ENCODE measurements at regions not wholly inside any gene's neighbourhood (a gene's known extent, or its start where the extent isn't known, plus 50 kb on each side); places are given as distances from the start of the nearest gene placed in this dataset.
"Not testable (repeated sequence)": the region's sequence is repeated elsewhere in the genome, so short reads cannot be mapped to it uniquely, and the experiment has no call there.

GRCh38 chr1:214141486-214141885 is 139.5 kb upstream of the SMYD2 start (continued):
- TF ChIP-seq ZNF70 (CRISPR knock-in tag; IDR thresholded peaks at IDR 0.05) = no peak

GRCh38 chr1:214143006-214143992 is 137.7 kb upstream of the SMYD2 start:
- TF ChIP-seq TCF4 (CRISPR knock-in tag; IDR thresholded peaks at IDR 0.05; ENCODE audit: borderline replicate concordance) (peak; percentile 36; the same call in 1 of the 2 replicates), TSHZ2 (CRISPR knock-in tag; IDR thresholded peaks at IDR 0.05) (0 out of 2 replicates have a peak, but pooled peaks have one; percentile 19)
- TF ChIP-seq, protein P1, sequence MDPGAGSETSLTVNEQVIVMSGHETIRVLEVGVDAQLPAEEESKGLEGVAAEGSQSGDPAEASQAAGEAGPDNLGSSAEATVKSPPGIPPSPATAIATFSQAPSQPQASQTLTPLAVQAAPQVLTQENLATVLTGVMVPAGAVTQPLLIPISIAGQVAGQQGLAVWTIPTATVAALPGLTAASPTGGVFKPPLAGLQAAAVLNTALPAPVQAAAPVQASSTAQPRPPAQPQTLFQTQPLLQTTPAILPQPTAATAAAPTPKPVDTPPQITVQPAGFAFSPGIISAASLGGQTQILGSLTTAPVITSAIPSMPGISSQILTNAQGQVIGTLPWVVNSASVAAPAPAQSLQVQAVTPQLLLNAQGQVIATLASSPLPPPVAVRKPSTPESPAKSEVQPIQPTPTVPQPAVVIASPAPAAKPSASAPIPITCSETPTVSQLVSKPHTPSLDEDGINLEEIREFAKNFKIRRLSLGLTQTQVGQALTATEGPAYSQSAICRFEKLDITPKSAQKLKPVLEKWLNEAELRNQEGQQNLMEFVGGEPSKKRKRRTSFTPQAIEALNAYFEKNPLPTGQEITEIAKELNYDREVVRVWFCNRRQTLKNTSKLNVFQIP (CRISPR knock-in tag; IDR thresholded peaks at IDR 0.05; ENCODE audit: borderline replicate concordance, low read depth) = no peak
- no peak for ATAC-seq

GRCh38 chr1:214144521-214144920 is 136.4 kb upstream of the SMYD2 start:
- not testable (repeated sequence) for ATAC-seq

- TF ChIP-seq CSRNP3 (CRISPR knock-in tag; IDR thresholded peaks at IDR 0.05) (no peak), ARNTL (CRISPR knock-in tag; IDR thresholded peaks at IDR 0.05; ENCODE audit: borderline replicate concordance, low read depth) (no peak), ZFP30 (CRISPR knock-in tag; IDR thresholded peaks at IDR 0.05) (no peak), CREB5 (CRISPR knock-in tag; IDR thresholded peaks at IDR 0.05; ENCODE audit: low read depth) (no peak), ZC3H10 (CRISPR knock-in tag; IDR thresholded peaks at IDR 0.05) (no peak), ZNF8 (CRISPR knock-in tag; IDR thresholded peaks at IDR 0.05) (no peak), ISL1 (CRISPR knock-in tag; IDR thresholded peaks at IDR 0.05) (no peak)
- ATAC-seq = no peak; the same call in 2 of the 3 replicates
These were observed 134.4 kb upstream of the SMYD2 start for GRCh38 chr1:214146523-214146922.

DNA sequence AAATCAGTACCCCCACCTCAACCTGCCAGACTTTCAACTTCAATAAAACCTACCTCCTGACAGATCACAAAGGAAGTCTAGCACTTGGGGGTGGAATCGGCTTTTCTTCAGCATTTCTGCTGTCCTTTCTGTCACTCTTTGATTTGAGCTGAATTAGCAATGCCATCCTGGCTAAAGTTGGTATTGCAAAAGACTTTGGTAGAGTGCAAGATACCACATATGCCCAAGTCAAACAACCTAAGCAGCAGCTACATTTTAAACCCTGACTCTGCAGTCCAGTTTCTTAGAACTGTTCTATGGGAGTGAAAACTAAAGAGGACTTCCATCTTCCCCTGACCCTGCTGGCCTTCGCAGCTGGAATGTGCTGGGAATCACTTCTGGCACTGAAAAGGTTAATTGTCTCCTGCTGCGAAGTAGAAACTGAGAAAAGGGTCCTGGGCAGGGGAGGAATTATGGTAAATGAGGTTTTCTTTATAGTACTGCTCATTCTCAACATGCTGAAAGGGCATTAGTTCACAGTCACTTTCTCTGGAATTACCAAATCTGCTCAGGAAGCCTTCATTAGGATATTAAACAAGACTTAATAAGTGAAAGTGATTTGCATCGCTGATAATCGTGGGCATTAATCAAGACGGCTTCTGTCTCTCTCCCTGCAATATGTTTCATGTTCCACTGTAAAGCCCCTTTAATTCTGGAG is 126.2 kb upstream of the SMYD2 start:
- no peak for ATAC-seq
- TF ChIP-seq ZNF565 (CRISPR knock-in tag; conservative IDR thresholded peaks at IDR 0.05; ENCODE audit: low read depth) = no peak
- TF ChIP-seq TCF4 (CRISPR knock-in tag; IDR thresholded peaks at IDR 0.05; ENCODE audit: borderline replicate concordance) = peak; percentile 44

DNA sequence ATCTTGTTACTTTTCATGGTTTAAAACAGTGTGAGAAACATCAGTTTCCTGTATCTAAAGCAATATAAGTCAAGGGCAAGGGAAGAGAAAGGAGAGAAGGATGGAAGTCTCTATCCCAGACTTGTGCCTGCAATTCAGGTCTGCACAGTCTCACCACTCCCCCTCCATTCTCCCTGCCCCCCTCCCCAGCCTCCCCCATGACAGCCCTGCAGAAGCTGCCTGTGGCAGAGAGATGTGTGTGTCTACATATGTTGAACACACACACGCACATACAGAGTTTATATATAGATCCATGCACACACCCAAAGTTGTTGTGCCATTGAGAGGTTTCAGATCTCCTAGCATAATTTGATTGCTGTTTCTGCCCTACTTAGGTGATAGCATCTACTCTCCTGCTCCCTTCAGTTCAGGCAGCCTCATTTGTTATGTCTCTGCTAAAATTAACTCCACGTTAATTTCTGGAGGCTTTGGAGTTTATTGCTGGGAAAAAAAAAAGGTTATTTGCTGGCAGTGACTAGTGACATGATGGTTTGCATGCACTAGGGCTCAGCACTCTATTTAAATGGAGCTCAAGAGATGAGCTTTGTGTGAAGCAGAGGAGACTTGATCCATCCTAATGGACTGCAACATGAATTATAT is 124.9 kb upstream of the SMYD2 start:
- ATAC-seq = peak; percentile 61; the same call in 1 of the 3 replicates
- TF ChIP-seq PPARA (CRISPR knock-in tag; IDR thresholded peaks at IDR 0.05; ENCODE audit: borderline replicate concordance) = no peak
- no peak for TF ChIP-seq CREB5 (CRISPR knock-in tag; IDR thresholded peaks at IDR 0.05; ENCODE audit: low read depth)
- no peak for TF ChIP-seq BACH2 (CRISPR knock-in tag; IDR thresholded peaks at IDR 0.05; ENCODE audit: borderline replicate concordance)
- no peak for TF ChIP-seq ZNF70 (CRISPR knock-in tag; IDR thresholded peaks at IDR 0.05)
- no peak for TF ChIP-seq TOX (CRISPR knock-in tag; IDR thresholded peaks at IDR 0.05; ENCODE audit: borderline replicate concordance)
- TF ChIP-seq ZNF8 (CRISPR knock-in tag; IDR thresholded peaks at IDR 0.05) = peak; percentile 32; the same call in 1 of the 2 replicates
- TF ChIP-seq ZC3H10 (CRISPR knock-in tag; IDR thresholded peaks at IDR 0.05) = no peak
- TF ChIP-seq TSHZ2 (CRISPR knock-in tag; IDR thresholded peaks at IDR 0.05) = peak; percentile 82
- no peak for TF ChIP-seq CSDC2 (CRISPR knock-in tag; IDR thresholded peaks at IDR 0.05)
- TF ChIP-seq TCF4 (CRISPR knock-in tag; IDR thresholded peaks at IDR 0.05; ENCODE audit: borderline replicate concordance) = peak; percentile 68; the same call in 1 of the 2 replicates
- TF ChIP-seq ZFP30 (CRISPR knock-in tag; IDR thresholded peaks at IDR 0.05) = no peak

Measured in SK-N-SH treated with all-trans-retinoic acid at 6 μM for 48 hours (cell line).